ENCODE measurements at regions not wholly inside any gene's neighbourhood (a gene's known extent, or its start where the extent isn't known, plus 50 kb on each side); places are given as distances from the start of the nearest gene placed in this dataset.

GRCh38 chr16:86158688-86159360 lies 259.9 kb downstream of the IRF8 start:
- TF ChIP-seq EZH2 (IDR thresholded peaks at IDR 0.05) (no peak), CTCF (IDR thresholded peaks at IDR 0.05) (no peak), EZH2phosphoT487 (IDR thresholded peaks at IDR 0.05) (no peak)
- Histone ChIP-seq H3K79me2 (ENCODE audit: low read depth) (no peaks in the 10 kb centered on the region), H3K9ac (no peak overlapping the region), H3F3A (ENCODE audit: low read depth) (no peaks in the 10 kb centered on the region), H4K20me1 (ENCODE audit: low read depth) (no peaks in the 10 kb centered on the region), H3K36me3 (no peaks in the 10 kb centered on the region), H3K27me3 (no peaks in the 10 kb centered on the region), H3K4me3 (no peak overlapping the region), H3K27ac (no peak overlapping the region), H3K4me2 (no peak overlapping the region), H3K4me1 (peaks cover 5% of the 10 kb centered on the region), H2AFZ (replicated peaks) (no peak overlapping the region), H3K9me3 (ENCODE audit: low read depth) (no peaks in the 10 kb centered on the region)
- H3K27ac Mint-ChIP-seq = no peak overlapping the region
- H3K4me1 Mint-ChIP-seq = peaks cover 3% of the 10 kb centered on the region
- H3K9me3 Mint-ChIP-seq = no peaks in the 10 kb centered on the region
- no peak overlapping the region for H3K4me3 Mint-ChIP-seq
- H3K36me3 Mint-ChIP-seq = no peaks in the 10 kb centered on the region
- H3K27me3 Mint-ChIP-seq (ENCODE audit: insufficient read depth, low read depth) = peaks cover 12% of the 10 kb centered on the region
- DNase-seq (ENCODE audit: low spot score) = no peak

- Histone ChIP-seq H4K20me1 (ENCODE audit: low read depth) (no peaks in the 10 kb centered on the region), H3K9me3 (ENCODE audit: low read depth) (no peaks in the 10 kb centered on the region), H3K27me3 (no peaks in the 10 kb centered on the region), H3K9ac (no peak overlapping the region), H2AFZ (replicated peaks) (no peak overlapping the region), H3K79me2 (ENCODE audit: low read depth) (no peaks in the 10 kb centered on the region), H3K4me3 (no peak overlapping the region), H3K4me2 (no peak overlapping the region), H3K4me1 (no peaks in the 10 kb centered on the region), H3K36me3 (no peaks in the 10 kb centered on the region), H3F3A (ENCODE audit: low read depth) (no peaks in the 10 kb centered on the region), H3K27ac (no peak overlapping the region)
- Mint-ChIP-seq H3K4me3 (no peak overlapping the region), H3K27ac (no peak overlapping the region), H3K27me3 (ENCODE audit: insufficient read depth, low read depth) (peaks cover 13% of the 10 kb centered on the region), H3K4me1 (no peaks in the 10 kb centered on the region), H3K36me3 (no peaks in the 10 kb centered on the region), H3K9me3 (peaks cover 25% of the 10 kb centered on the region)
- no peak for DNase-seq (ENCODE audit: low spot score)
- no peak for TF ChIP-seq EZH2 (IDR thresholded peaks at IDR 0.05)
- no peak for TF ChIP-seq CTCF (IDR thresholded peaks at IDR 0.05)
- no peak for TF ChIP-seq EZH2phosphoT487 (IDR thresholded peaks at IDR 0.05)
These were observed 266.5 kb downstream of the IRF8 start for GRCh38 chr16:86165479-86165878.

DNA sequence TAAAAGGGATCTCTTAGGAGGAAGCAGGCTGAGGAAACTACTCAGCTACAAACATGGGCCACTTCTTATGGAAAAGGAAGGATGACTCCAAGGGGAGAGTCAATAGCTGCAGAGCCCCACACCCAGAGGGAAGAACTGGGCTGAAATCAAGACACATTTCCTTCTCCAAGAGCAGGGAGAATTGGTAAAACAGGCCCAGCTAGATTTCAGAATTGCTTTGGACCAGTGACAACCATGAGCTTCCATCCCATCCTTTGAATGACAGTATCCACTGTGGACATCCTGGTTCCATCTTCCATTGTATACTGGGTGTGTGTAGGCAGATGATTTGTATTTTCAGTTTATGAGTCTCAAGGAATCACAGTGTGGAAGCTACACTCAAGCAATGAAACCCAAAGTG lies 267.5 kb downstream of the IRF8 start:
- TF ChIP-seq CTCF (IDR thresholded peaks at IDR 0.05) (no peak), EZH2phosphoT487 (IDR thresholded peaks at IDR 0.05) (no peak), EZH2 (IDR thresholded peaks at IDR 0.05) (no peak)
- peaks cover 13% of the 10 kb centered on the region for H3K27me3 Mint-ChIP-seq (ENCODE audit: insufficient read depth, low read depth)
- H3F3A ChIP-seq (ENCODE audit: low read depth) = no peaks in the 10 kb centered on the region
- H3K4me1 Mint-ChIP-seq = no peaks in the 10 kb centered on the region
- no peak for DNase-seq (ENCODE audit: low spot score)
- no peaks in the 10 kb centered on the region for H3K79me2 ChIP-seq (ENCODE audit: low read depth)
- no peak overlapping the region for H3K9ac ChIP-seq
- no peaks in the 10 kb centered on the region for H3K4me1 ChIP-seq
- no peaks in the 10 kb centered on the region for H4K20me1 ChIP-seq (ENCODE audit: low read depth)
- H3K4me3 ChIP-seq = no peak overlapping the region
- no peaks in the 10 kb centered on the region for H3K36me3 ChIP-seq
- no peak overlapping the region for H2AFZ ChIP-seq (replicated peaks)
- no peak overlapping the region for H3K27ac ChIP-seq
- H3K36me3 Mint-ChIP-seq = no peaks in the 10 kb centered on the region
- no peak overlapping the region for H3K4me3 Mint-ChIP-seq
- H3K27ac Mint-ChIP-seq = no peak overlapping the region
- H3K9me3 Mint-ChIP-seq = peaks cover 25% of the 10 kb centered on the region
- H3K27me3 ChIP-seq = no peaks in the 10 kb centered on the region
- no peak overlapping the region for H3K4me2 ChIP-seq
- H3K9me3 ChIP-seq (ENCODE audit: low read depth) = no peaks in the 10 kb centered on the region

All from neural progenitor cell (in vitro differentiated cells).